NB4 (cell line): ENCODE measurements at regions not wholly inside any gene's neighbourhood (a gene's known extent, or its start where the extent isn't known, plus 50 kb on each side); places are given as distances from the start of the nearest gene placed in this dataset.

Experiments
- TF ChIP-seq, protein P1 (sequence below): IDR thresholded peaks from one replicate; pipeline ENCODE4 v1.5.1; 2012; ENCODE audit warnings: low read depth, low read length
- TF ChIP-seq, protein P2 (sequence below): IDR thresholded peaks from 2 replicates; pipeline ENCODE4 v1.6.1; 2011; ENCODE audit warnings: low read depth, low read length

DNA sequence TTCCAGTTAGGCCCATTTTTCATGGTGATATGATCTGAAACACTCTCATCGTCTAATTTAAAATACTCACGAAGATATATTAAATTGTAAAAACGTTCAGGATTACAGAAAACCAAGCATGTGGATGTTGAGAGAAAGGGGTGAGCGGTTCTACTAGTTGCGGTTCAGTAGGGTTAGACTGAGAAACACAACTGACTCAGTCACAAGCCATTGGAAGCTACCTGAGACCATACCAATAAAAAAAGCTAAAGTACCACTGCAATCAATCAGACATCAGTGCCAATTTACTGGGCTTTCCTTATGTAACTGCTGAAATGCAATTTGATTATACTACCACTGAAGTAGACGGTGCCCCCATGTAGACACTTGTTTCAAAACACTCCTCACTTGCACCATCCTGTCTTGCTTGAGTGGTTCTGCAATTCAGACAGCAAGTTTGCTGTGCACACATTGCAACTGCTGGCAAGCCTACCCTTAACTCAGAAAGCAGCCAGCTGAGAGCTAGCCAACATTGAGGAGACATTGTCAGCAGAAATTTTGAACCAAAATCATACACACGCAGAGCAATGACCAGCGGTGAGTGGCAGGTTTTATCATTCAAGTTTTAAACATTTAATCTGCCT lies 368.7 kb upstream of the ARHGEF26 start:
- TF ChIP-seq, protein P1, sequence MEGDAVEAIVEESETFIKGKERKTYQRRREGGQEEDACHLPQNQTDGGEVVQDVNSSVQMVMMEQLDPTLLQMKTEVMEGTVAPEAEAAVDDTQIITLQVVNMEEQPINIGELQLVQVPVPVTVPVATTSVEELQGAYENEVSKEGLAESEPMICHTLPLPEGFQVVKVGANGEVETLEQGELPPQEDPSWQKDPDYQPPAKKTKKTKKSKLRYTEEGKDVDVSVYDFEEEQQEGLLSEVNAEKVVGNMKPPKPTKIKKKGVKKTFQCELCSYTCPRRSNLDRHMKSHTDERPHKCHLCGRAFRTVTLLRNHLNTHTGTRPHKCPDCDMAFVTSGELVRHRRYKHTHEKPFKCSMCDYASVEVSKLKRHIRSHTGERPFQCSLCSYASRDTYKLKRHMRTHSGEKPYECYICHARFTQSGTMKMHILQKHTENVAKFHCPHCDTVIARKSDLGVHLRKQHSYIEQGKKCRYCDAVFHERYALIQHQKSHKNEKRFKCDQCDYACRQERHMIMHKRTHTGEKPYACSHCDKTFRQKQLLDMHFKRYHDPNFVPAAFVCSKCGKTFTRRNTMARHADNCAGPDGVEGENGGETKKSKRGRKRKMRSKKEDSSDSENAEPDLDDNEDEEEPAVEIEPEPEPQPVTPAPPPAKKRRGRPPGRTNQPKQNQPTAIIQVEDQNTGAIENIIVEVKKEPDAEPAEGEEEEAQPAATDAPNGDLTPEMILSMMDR = no peak
- TF ChIP-seq, protein P2, sequence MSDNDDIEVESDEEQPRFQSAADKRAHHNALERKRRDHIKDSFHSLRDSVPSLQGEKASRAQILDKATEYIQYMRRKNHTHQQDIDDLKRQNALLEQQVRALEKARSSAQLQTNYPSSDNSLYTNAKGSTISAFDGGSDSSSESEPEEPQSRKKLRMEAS = no peak
